Activated effector memory CD4-positive, alpha-beta T cell treated with anti-CD3 and anti-CD28 coated beads, Interleukin-2, amount 50 U/mL, for 16 hours (primary cell): ENCODE measurements at regions not wholly inside any gene's neighbourhood (a gene's known extent, or its start where the extent isn't known, plus 50 kb on each side); places are given as distances from the start of the nearest gene placed in this dataset.
"Not testable (repeated sequence)": the region's sequence is repeated elsewhere in the genome, so short reads cannot be mapped to it uniquely, and the experiment has no call there.

Experiments
- DNase-seq: peaks from one replicate; pipeline ENCODE4 v3.0.0-alpha.2; 2020

DNA sequence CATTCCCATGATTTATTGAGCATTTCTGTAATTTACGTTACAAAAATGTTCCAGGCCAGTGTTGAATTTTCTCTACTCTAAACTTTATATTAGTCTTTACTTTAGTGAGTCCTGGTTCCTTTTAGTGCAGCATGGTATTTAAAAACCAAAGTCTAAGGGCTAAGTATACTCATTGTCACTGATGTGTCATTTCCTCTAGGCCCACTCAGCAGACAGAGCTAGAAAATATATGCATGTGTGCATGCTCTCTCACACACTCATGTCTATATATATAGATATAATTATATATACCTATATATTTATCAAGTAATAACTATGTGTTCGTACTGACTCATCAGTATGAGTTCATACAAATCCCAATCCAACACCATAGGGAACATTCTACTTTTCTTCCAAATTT, 132.5 kb upstream of the SLC8A1 start:
- no peak for DNase-seq

DNA sequence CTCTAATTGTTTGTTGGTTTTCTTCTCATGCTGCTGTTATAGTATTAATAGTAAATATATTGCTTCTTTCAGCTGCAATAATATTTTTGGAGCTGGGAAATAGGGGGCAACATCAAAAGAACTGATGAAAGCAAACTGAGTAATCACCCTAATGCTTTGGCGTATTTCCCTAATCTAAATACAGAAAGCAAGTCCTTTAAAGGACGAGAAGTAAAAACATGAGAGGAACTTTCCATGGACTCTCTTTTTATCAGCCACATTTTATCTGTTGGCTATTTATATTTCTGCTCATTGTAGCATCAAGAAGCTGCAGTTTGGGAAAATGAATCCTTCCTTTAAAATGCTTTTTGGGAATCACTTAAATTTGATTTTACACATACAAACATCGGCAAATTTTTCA, 139.9 kb upstream of the SLC8A1 start:
- no peak for DNase-seq

DNA sequence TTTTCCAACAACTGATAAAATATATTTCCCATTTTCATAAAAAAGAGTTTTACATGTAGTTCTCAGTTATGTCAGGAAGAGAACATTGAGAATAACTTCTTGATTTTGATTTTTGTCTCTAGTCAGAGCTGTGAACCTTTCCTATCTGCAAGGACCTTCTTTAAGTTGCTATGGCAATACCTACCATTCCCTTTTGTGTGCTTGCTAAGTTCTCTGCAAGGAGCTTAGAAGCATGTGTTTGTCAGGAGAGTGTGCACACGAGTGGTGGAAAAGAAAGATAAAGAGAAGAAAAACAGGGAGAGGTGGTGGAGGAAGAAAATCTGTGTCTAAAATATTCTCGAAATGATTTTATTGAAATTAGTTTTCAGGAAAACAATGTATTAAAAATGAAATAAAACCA, 140.3 kb upstream of the SLC8A1 start:
- no peak for DNase-seq

DNA sequence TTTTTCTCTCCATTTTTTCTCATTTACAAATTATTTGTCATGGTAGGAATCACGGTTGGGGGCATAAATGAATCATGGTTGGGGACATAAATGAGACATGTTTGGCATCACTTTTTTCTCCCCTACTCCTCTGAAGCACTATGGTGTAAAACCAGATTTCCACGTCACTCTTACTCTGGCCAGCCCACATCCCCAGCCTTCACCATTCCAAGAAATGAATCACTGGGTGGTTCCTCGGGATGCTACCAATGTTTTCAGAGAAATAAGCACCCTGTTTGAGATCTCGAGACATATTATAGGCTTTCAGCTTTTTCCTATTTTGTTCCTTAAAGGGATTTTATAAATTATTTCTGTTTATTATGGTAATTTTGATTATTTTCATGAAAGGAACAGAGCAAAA, 155.0 kb upstream of the SLC8A1 start:
- DNase-seq, result no peak

DNA sequence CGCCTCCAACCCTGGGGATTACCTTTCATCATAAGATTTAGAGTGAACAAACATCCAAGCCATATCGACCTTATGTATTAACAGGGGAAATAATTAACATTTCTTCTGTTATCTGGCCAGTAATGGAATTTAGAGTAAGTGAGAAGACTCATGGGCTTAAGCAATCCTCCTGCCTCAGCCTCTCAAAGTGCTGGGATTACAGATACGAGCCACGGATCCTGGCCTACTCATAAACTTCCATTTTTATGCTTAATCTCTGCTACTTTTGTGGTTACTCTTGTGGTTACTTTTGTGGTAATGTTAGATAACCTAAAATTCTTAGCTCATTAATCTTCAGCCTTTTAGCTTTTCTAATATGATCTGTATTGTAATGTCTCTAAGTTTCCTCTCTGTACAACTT, 159.3 kb upstream of the SLC8A1 start:
- no peak for DNase-seq

DNA sequence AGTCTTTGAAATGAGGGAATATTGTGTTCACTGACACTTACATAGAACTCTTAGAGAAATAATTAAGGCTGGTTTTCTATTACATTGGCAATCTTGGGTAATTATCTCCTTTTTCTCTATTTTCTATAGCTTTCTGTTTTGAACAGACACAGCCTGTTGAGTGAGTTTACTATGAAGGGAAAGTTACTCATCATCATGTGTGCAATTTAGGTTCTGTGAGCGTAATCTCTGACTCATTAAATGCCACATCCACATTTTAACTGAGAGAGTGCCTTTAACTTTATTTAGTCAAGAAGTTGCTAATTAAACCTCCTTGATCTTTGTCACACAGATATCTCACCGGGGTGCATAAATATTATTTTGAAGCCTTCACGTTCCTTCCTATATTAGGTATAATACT, 174.0 kb upstream of the SLC8A1 start:
- no peak for DNase-seq

DNA sequence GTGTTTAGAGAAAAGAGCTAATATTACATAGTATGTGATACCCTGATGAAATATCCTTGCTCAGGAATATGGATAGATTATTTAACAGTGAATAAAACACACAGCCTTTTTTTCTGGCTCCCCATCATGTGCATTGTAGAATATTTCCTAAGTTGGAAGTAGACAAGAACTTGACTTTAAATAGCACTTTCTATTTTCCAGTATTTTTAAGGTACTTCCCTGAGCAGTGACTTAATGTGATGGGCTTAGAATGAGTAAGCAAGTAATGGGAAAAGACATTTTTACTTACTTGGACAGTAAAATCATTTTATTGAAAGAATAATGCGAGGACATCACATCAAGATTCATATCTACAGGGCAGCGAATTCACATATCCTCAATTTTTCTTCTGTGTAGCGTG, 176.7 kb upstream of the SLC8A1 start:
- DNase-seq, result no peak

DNA sequence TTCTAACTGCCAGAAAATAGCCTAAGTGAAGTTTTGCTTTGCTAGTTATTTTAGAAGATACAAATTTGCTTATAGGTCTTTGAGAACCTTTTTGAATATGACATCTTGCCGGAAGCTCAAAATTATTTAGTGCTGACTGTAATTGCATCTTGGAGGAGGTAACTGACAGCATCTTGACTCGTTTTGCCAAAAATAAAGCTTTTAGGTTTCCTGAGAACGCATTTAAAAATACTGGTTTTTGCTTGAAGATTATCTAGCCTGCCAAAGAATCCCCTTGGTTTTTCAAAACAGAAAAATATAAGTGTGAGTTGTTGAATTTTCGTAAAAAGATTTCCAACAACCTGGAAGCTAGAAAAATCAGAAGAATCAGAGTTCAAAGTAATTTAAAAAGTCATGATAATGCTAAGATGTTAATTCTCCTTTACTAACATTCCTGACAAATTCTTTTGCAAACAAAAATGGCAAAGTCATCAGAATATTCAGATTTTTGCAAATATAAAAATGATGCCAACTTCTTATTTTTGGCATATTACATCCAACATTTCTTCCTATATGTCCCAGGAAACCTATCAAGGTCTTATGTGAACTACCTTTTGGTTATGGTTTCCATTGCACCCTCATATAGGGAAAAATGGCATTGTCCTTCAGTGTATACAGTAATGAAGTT, 178.0 kb upstream of the SLC8A1 start:
- DNase-seq, result no peak

DNA sequence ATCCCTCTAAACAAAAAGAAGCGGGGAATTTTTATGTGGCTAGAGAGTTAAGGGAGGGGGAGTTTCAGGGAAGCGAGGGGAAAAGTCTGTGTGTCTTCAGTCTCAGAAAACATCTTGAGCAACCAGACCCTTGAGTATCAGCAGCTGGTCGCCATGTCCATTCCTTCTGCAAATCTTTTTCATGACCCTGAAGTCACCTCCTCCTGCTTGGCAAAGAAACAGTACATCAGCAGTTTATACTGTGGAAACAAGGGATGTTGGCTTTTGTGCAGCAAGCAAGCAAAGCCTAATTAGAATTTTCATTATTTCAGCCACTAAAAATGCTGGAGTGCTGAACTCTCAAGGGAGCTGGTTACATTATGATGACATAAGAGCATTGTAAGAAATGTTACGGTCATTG, 187.4 kb upstream of the SLC8A1 start:
- DNase-seq, result no peak

DNA sequence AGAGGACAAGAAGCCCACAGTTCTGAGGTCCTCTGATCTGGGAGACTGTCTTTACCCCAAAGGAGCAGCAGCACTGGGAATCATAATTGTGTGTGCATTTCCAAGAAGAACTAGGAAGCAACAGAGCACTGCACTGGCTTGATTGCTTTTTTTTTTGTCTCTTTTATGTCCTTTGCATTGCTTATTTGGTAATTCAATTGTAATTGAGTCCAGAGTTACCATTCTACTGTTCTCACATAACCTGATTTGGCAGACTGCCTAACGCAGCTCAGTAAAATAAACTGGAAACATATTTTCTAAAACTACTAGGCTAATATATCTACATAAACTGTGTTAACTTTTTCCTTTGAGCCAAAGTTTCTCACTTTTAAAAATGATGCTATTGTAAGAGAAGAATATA, 190.3 kb upstream of the SLC8A1 start:
- no peak for DNase-seq

DNA sequence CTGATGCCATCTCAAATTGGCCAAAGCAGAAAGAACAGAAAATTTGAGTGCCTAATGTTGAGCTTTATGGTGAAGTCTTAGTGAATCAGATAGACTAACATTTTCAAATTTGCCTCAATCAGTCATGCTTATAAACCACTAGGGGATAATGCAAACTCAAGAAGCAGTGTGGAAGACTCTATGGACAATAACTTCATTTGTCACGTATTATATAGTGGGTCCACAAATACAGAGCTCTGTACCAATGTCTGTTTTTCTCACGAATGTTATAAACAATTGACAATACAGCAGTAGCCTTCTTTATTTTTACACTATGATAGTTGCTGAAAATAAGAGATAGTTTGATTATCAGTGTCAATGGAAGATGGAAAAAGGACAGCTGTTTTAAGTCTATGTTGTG, 190.8 kb upstream of the SLC8A1 start:
- DNase-seq, result no peak

DNA sequence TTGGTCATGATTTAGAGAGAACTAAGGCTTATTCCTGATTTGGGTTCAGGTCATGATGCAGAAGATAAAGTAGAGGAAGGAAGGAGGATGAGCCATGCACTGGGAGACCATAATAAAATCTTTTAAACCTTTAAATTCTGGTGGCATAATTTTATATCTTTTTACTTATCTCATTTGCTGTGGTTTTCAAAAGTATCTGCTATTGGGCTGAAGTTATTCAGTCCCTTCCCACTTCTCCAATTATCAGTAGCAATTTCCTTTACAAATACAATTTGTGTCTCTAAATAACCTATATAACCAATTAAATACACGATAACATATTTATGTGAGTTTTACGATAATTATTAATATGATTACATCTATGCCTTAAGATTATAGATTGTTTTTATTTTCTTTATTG, 194.8 kb upstream of the SLC8A1 start:
- no peak for DNase-seq

DNA sequence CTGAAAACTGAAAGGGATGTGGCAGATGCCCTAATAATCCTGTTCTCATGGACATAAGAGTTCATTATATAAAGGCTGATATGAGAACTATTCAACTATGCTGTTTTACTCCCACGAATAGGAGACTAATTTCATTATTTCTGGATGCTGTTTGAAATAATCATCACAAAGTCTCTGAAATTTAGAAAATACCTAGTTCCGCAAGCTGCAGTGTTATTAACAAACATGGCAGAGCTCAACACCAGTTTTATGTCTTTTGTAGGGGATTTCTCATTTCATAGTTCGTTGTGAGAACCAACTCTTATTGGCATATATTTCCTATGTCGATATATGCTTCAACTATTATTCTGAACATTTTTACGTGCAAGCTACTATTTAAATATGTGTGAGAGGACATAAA, 200.3 kb upstream of the SLC8A1 start:
- no peak for DNase-seq

DNA sequence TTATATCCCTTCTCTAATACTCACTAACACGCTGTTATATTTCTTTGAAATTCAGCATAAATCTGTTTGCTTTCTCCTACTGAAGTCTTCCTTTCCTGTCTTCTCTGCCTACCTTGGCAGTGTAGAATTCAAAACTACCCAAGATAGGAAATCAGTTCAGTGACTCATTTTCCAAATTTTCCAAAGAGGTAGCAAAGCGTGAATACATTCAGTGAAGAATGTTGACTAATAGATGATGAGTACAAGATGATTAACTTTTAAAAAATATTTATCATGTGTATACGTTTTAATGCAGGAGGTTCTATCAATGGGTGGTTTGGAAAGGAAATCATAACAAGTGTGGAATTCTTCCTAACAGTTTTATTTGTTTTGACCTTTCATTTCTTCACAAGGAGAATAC, 201.9 kb upstream of the SLC8A1 start:
- no peak for DNase-seq

DNA sequence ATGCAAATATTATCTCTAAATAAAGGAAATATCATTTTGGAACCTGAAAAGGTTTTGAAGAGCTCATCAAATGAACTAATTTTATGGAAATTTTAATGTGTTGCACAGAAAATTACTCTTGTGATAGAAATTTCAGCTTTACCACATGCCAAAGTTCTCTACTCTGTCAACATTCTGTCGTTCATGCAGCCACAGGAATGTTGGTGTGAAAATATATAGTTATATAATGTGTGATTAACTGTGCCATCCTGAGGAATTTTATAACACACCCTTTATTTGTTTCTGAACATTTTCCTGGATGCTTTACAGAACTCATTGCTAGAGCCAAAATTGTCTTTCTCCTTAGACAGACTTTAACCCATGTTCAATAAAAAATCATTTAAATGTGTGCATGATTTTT, 202.5 kb upstream of the SLC8A1 start:
- no peak for DNase-seq

DNA sequence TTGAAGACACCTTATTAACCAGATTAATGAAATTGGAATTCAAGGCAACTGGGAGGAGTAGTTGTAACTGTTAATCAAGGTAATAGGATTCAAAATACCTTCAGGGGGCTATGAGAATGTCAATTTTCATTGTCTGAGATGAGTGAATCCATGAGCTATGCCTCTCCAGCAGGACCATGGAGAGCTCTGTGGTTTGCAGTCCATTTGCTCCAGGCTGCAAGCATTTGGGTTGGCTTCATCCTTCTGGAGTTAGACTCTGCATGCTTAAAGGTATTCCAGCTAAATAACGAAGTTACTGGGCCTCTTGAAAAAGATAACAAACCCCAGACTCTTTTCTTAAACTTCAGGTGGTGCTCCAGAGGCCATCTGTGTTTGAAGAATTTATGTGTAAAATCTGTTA, 207.1 kb upstream of the SLC8A1 start:
- no peak for DNase-seq

DNA sequence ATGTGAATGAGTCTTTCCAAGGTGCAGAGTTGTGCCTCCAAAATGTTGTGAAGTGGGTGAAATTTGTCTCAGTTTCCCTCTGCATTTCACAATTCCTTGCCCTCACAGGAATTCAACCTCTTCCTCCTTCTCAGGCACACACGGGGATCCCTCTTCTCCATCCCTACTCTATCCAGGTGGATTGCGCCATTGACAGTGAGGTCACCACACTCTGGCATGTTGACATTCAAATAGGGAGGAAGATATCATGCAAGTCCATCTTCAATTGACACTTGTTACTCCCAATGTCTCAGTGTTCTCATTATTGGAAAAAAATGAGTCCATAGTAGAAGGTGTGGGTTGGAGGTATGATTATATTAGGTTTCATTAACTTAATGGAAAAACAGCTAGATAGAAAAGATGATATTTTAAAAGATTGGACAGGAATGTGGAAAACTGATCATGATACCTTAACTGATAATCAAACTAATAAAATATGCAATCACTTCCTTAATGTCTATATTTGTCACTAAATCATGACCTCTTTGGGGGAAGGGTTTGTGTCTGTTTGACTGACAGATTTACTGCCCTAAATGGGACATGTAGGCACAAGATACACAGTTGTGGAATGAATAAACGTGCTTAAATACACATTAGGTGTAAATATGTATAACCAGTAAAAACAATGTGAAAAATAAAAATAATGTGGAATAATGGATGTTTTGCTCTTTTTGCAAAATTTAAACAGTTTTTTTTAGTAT, 213.8 kb upstream of the SLC8A1 start:
- no peak for DNase-seq

DNA sequence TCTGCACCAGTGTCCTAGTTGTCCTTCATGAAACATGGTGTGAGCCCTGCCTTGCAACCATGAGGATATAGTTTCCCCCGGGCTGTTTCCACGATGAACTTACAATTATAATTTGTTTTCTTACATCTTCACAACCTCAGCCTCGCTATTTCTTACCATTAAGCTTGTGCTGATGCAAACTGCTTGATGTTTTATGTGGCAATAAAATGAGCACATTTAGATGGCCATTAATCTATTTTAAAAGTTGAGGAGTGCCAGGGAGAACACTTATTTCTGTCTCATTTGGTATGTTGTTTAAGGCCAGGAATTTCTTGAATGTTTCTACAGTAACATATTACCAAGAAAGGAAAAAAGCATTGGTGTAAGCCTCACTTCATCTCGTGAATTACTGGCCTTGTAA, 214.5 kb upstream of the SLC8A1 start:
- no peak for DNase-seq

DNA sequence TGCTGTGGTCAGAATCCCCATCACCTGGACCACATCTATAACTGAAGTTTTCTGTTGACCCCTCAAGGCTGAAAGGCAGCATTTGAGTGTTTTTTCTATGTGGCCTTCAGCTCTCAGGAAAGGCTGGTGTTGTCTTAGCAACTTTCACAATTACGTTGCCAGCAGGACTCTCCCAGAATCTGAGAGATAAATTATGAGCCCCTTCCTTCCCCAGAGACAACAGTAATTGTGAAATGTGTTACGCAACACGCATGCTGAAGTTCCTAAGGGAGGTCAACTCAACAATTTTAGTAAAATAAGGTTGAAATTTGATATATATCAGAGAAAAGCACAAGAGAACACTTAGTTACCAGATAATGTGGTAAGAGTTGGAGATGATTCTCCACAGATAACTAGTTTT, 216.5 kb upstream of the SLC8A1 start:
- no peak for DNase-seq

DNA sequence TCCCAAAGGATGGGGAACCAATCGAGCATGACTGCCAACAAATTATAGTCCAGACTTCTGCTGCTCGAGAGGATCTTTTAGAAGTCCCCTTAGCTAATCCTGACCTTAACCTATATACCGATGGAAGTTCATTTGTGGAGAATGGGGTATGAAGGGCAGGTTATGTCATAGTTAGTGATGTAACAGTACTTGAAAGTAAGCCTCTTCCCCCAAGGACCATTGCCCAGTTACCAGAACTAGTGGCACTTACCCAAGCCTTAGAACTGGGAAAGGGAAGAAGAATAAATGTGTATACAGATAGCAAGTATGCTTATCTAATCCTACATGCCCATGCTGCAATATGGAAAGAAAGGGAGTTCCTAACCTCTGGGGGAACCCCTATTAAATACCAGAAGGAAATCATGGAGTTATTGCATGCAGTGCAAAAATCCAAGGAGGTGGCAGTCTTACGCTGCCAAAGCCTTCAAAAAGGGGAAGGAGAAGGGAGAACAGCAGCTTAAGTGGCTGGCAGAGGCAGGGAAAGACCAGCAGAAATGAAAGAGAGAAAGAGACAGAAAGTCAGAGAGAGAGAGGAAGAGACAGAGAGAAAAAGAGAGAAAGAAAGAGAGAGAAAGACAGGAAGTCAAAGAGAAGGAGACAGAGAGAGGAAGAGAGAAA, 224.4 kb upstream of the SLC8A1 start:
- not testable (repeated sequence) for DNase-seq

DNA sequence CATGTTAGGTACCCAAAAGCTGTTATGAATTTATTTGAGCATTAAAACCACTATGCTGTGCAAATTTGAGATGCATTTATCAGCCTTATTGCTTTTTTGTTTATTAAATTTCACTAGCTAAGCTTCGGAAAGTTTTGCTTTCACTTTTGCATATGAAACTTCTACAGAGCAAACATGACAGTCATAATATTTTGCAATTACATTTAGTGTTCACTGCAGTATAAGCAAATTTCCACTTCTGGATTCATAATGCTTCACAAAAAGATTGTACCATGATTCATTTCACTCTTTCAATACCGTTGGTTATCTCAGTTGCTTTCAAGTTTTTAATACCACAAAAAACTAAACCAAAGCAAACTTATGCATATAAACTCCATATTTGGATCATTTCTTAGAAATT, 228.7 kb upstream of the SLC8A1 start:
- DNase-seq, result no peak

DNA sequence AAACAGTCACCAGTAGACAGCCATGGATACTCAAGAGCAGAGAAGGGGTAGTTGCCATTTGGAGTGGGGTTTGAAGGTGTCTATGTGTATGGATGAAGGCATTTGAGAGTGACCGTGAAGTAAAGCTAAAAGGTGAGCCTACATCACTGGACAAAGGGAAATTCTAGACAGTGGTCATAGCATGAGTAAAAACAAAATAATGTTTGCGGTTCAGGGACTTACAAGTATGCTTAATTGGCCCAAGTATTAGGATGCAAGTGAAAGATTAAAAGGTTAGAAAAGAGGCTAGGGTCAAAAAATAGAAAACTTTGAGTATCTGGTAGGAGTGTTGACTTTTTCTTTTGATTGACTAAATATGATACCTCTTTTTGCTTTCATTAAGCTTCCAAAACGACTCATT, 238.1 kb upstream of the SLC8A1 start:
- no peak for DNase-seq

DNA sequence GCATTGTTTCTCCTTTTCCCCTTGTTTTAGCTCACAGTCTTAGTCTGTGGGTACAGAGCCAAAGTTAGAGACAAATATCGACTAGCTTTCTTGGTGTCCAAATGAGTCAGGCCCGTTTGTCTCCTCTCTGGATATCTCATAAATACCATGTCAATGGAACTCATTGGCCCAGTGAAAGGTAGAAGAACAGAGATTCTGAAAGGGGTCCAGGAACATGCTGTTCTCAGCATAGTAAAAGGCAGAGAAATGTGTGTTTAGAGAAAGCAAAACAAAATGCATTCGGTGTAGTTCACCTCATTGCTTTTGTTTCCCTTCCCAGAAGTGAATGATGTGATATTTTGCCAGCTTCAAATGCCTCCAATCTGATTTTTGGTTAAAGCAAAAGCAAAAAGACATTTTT, 238.6 kb upstream of the SLC8A1 start:
- DNase-seq, result no peak

DNA sequence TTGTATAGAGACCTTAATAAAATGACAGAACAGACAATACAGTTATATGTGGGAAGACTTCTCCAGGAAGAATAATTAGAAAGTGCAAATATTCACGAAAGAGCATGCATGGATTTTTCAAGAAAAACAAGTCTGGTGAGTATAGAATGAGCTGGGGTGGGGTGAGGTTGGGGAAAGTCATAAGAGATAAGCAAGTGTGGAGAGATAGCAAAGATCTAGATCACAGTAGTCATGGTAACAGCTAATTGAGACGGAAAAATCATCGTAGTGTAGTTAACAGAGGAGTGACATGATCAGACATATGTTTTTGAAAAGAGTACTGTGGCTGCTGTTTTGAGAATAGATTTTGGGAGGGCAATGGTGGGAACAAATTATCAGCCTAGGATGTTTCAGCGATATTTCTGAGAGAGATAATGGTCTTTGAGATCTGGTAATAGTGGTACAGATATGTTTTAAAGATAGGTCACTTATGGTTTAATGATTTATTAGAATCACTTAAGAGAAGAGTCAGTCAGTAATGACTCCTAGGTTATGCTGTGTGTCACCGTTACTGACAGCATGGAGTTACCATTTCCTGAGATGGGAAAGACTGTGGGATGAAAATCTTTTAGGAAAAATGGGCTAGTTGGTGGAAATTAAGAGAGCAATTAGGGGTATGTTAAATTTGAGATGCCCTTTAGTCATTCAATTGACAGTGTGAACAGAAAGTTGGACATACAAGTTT, 248.5 kb upstream of the SLC8A1 start:
- DNase-seq, result no peak
